Right lobe of liver (tissue), 4 donors: ENCODE measurements at regions not wholly inside any gene's neighbourhood (a gene's known extent, or its start where the extent isn't known, plus 50 kb on each side); places are given as distances from the start of the nearest gene placed in this dataset.

Experiments used
- POLR2A ChIP-seq: fragments of 450-650 bp; IDR thresholded peaks from one replicate; pipeline ENCODE4 v1.6.1; 2017; ENCODE audit warnings: antibody characterized with exemption, mild to moderate bottlenecking
- TF ChIP-seq, protein P1 (sequence below), 4 donors: fragments of 200-600 bp in 3 of 4; fragments of 450-650 bp in 1 of 4; IDR thresholded peaks; one replicate each; pipeline versions ENCODE4 v1.5.1 to v1.8.0; 2016 to 2022; ENCODE audit warnings: antibody characterized with exemption in 4 of 4, mild to moderate bottlenecking in 2 of 4
- donor health status: DM: no; HTN: no; CAD: no.
- donor health status: DM: no; HTN: no; CAD: no.
- donor health status: DM: no; HTN: yes; CAD: no.

GRCh38 chr3:88528494-88528893 is 378.7 kb downstream of the C3orf38 start:
- no peak for TF ChIP-seq POLR2A
- TF ChIP-seq, protein P1, sequence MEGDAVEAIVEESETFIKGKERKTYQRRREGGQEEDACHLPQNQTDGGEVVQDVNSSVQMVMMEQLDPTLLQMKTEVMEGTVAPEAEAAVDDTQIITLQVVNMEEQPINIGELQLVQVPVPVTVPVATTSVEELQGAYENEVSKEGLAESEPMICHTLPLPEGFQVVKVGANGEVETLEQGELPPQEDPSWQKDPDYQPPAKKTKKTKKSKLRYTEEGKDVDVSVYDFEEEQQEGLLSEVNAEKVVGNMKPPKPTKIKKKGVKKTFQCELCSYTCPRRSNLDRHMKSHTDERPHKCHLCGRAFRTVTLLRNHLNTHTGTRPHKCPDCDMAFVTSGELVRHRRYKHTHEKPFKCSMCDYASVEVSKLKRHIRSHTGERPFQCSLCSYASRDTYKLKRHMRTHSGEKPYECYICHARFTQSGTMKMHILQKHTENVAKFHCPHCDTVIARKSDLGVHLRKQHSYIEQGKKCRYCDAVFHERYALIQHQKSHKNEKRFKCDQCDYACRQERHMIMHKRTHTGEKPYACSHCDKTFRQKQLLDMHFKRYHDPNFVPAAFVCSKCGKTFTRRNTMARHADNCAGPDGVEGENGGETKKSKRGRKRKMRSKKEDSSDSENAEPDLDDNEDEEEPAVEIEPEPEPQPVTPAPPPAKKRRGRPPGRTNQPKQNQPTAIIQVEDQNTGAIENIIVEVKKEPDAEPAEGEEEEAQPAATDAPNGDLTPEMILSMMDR (IDR thresholded peaks at IDR 0.05) = no peak
